Loucy (cell line): ENCODE measurements at regions not wholly inside any gene's neighbourhood (a gene's known extent, or its start where the extent isn't known, plus 50 kb on each side); places are given as distances from the start of the nearest gene placed in this dataset.

Experiments used
- EZH2phosphoT487 ChIP-seq: fragments of 200-600 bp; IDR thresholded peaks from 2 replicates; pipeline ENCODE4 v1.6.1; 2018; ENCODE audit warnings: antibody characterized with exemption, mild to moderate bottlenecking, moderate library complexity, borderline replicate concordance
- TF ChIP-seq, protein P1 (sequence below): fragments of 200-600 bp; sonication (generic); conservative IDR thresholded peaks from 2 replicates; pipeline ENCODE4 v1.5.1; 2014; ENCODE audit warnings: mild to moderate bottlenecking, antibody characterized with exemption, low read length

DNA sequence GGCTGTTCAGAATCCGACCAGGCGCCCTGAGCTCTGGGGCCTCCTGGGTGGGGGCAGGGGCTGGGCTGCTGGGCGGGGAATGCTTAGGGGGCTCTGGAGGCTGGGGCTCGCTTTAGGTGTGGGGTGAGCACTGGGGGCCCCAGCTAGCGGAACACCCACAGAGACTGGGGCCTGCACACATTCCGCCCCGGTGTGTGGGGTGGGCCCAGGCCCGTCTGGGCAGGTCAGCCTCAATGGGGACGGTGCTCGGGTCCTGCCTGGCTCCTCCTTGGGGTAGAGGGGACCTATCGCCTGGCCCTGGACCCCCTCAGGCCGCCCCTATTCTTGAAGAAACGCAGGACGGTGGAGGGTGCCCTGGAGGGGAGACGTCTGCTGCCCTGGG, 364.8 kb downstream of the TMEM121 start:
- TF ChIP-seq, protein P1, sequence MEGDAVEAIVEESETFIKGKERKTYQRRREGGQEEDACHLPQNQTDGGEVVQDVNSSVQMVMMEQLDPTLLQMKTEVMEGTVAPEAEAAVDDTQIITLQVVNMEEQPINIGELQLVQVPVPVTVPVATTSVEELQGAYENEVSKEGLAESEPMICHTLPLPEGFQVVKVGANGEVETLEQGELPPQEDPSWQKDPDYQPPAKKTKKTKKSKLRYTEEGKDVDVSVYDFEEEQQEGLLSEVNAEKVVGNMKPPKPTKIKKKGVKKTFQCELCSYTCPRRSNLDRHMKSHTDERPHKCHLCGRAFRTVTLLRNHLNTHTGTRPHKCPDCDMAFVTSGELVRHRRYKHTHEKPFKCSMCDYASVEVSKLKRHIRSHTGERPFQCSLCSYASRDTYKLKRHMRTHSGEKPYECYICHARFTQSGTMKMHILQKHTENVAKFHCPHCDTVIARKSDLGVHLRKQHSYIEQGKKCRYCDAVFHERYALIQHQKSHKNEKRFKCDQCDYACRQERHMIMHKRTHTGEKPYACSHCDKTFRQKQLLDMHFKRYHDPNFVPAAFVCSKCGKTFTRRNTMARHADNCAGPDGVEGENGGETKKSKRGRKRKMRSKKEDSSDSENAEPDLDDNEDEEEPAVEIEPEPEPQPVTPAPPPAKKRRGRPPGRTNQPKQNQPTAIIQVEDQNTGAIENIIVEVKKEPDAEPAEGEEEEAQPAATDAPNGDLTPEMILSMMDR = no peak
- no peak for TF ChIP-seq EZH2phosphoT487
